ENCODE measurements at regions not wholly inside any gene's neighbourhood (a gene's known extent, or its start where the extent isn't known, plus 50 kb on each side); places are given as distances from the start of the nearest gene placed in this dataset.

DNA sequence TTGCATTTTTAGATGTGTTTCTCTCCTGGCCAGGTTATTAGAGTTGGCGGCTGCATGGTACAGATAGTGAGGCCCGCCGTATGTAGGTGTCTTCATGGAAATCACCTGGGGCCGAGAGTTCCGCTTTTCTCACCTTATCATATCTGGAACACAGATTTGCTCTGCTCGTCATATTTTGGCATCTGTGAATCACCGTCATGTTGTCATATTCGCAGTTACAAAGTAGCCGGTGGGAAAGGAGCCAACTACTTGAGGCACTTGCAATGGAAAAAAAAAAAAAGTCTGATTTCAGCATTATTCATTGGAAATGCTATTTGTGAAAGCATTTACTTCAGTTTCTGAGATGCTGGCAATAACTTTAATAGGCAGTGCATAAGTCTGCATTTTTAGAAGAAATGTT, 1715.2 kb upstream of the TENM3 start:
- H3K4me3 ChIP-seq = no peak overlapping the region
- intact Hi-C loops (cut with DNase I) = no loop called here
- TF ChIP-seq, protein P1, sequence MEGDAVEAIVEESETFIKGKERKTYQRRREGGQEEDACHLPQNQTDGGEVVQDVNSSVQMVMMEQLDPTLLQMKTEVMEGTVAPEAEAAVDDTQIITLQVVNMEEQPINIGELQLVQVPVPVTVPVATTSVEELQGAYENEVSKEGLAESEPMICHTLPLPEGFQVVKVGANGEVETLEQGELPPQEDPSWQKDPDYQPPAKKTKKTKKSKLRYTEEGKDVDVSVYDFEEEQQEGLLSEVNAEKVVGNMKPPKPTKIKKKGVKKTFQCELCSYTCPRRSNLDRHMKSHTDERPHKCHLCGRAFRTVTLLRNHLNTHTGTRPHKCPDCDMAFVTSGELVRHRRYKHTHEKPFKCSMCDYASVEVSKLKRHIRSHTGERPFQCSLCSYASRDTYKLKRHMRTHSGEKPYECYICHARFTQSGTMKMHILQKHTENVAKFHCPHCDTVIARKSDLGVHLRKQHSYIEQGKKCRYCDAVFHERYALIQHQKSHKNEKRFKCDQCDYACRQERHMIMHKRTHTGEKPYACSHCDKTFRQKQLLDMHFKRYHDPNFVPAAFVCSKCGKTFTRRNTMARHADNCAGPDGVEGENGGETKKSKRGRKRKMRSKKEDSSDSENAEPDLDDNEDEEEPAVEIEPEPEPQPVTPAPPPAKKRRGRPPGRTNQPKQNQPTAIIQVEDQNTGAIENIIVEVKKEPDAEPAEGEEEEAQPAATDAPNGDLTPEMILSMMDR (IDR thresholded peaks at IDR 0.05) = no peak
- H3K27ac ChIP-seq = no peak overlapping the region
- DNase-seq (no peak), ATAC-seq (no peak)
- no peaks in the 10 kb centered on the region for H3K9me3 ChIP-seq
- no peaks in the 10 kb centered on the region for H3K36me3 ChIP-seq
- H3K4me1 ChIP-seq = no peaks in the 10 kb centered on the region
- H3K27me3 ChIP-seq = no peaks in the 10 kb centered on the region

DNA sequence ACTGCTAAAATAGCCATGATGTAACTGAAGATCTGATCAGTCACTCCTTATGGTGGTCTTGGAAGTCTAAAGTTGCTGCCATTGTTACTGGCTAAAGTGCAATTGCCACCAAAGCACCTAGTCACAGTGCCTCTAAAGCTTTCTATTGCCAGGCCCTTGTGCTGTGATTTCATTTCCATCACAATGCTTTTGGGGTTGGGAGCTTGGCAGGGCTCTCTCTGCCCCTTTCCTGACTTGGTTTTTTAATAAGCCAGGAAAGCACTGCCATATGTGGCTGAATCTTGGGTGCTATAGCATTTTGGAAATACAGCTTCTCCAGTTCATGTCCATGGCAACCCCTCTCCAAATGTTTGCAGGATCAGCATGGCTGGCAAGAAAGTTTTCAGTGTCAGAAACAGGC, 1712.4 kb upstream of the TENM3 start:
- no peak for ATAC-seq
- no peak overlapping the region for H3K27ac ChIP-seq
- H3K4me3 ChIP-seq = no peak overlapping the region
- H3K4me1 ChIP-seq = no peaks in the 10 kb centered on the region
- no peak for DNase-seq
- no peaks in the 10 kb centered on the region for H3K36me3 ChIP-seq
- no peaks in the 10 kb centered on the region for H3K27me3 ChIP-seq
- intact Hi-C loops (cut with DNase I) = no loop called here
- H3K9me3 ChIP-seq = no peaks in the 10 kb centered on the region
- TF ChIP-seq, protein P1 (IDR thresholded peaks at IDR 0.05) = no peak

DNA sequence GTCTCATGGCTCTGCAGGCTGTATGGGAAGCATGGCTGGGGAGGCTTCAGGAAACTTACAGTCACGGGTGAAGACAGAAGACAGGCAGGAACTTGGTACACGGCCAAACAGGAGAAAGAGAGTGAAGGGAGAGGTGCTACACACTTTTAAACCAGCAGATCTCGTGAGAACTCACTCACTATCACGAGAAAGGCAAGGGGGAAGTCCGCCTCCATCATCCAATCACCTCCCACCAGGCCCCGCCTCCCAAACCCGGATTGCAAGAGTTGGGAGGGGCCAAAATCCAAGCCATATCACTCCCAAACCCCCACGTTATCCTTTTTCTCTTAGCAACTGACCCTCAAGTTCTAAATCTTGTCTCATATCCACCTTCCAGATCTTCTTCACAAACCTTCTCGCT, 1710.5 kb upstream of the TENM3 start:
- ATAC-seq = no peak
- no peaks in the 10 kb centered on the region for H3K9me3 ChIP-seq
- H3K27me3 ChIP-seq = no peaks in the 10 kb centered on the region
- TF ChIP-seq, protein P1 (IDR thresholded peaks at IDR 0.05) = no peak
- H3K36me3 ChIP-seq = no peaks in the 10 kb centered on the region
- H3K4me1 ChIP-seq = no peaks in the 10 kb centered on the region
- no peak overlapping the region for H3K4me3 ChIP-seq
- intact Hi-C loops (cut with DNase I) = no loop called here
- no peak overlapping the region for H3K27ac ChIP-seq
- no peak for DNase-seq

DNA sequence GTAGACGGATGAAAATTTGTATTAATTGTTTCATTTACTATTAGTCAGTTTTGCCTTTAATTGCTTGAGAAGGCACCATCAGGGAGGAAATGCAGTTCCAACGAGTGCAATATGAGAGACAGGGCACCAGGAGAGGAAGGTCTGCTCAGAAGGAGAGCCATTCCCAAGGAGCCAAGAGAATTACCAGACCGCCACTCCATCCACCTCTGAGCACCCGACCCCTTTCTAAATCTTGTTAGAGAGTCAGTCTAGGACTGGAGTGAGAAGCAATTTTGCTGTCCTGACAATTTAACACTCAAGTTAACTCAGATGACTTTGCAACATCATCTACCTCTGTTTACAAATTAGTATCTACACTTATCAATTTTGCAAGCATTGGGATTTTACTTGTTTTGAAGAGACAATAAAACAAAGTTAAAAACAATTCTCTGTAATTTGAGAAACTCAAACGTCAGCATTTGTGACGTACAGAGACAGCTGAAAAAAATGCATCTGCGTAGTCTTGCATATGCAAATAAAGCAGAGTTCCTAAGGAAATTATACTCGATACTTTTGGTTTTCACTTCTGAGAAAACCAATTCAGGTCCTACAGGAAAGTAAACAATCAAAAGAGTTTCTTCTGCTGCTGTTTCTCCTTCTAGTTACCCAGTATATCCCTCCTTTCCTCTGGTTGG, 1704.7 kb upstream of the TENM3 start:
- TF ChIP-seq, protein P1 (IDR thresholded peaks at IDR 0.05) = no peak
- Histone ChIP-seq H3K27ac (no peak overlapping the region), H3K4me1 (no peaks in the 10 kb centered on the region), H3K36me3 (no peaks in the 10 kb centered on the region), H3K4me3 (no peak overlapping the region), H3K9me3 (no peaks in the 10 kb centered on the region), H3K27me3 (no peaks in the 10 kb centered on the region)
- intact Hi-C loops (cut with DNase I) = no loop called here
- ATAC-seq = no peak
- DNase-seq = no peak

DNA sequence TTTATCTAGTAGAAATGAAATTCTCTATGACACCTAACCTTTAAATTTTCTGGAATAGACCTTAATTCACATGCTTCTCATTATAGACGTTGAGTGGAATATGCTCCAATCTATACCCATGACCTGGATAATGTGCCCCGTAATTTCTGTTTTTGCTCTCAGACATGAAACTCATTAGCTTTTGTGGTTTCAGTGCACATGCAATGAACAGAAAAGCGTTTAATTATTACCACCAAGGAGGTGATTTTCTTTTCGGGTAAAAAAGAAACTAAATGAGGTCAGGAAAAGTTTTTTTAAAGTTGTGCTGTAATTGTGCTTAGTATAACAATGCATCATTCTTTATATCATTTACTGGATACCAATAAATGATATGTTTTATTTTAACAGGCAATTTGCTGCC, 1703.9 kb upstream of the TENM3 start:
- no peaks in the 10 kb centered on the region for H3K4me1 ChIP-seq
- H3K27me3 ChIP-seq = no peaks in the 10 kb centered on the region
- TF ChIP-seq, protein P1 (IDR thresholded peaks at IDR 0.05) = no peak
- DNase-seq (no peak), ATAC-seq (no peak)
- H3K36me3 ChIP-seq = no peaks in the 10 kb centered on the region
- H3K4me3 ChIP-seq = no peak overlapping the region
- no peaks in the 10 kb centered on the region for H3K9me3 ChIP-seq
- H3K27ac ChIP-seq = no peak overlapping the region
- intact Hi-C loops (cut with DNase I) = no loop called here

DNA sequence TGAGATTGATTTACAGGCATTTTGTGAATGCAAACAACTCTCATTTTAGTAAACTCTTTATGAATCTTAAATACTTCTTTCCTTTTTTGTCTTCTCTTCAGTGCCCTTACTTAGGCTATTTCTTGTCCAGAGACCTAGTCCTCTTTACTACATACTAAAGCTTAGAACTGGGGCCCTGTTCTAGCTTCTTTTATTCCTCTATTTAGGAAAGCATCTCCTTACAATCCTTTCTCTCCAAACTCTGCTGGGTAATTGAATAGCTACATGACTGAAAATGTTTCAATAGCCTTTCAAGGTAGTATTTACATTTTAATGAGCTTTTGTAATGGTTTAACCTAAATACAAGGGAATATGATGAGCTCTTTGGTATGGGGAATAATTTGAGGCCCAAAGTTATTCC, 1701.5 kb upstream of the TENM3 start:
- Histone ChIP-seq H3K36me3 (no peaks in the 10 kb centered on the region), H3K27ac (no peak overlapping the region), H3K4me3 (no peak overlapping the region), H3K9me3 (no peaks in the 10 kb centered on the region), H3K27me3 (no peaks in the 10 kb centered on the region), H3K4me1 (no peaks in the 10 kb centered on the region)
- TF ChIP-seq, protein P1 (IDR thresholded peaks at IDR 0.05) = no peak
- intact Hi-C loops (cut with DNase I) = no loop called here
- ATAC-seq (no peak), DNase-seq (no peak)
